ENCODE measurements at regions not wholly inside any gene's neighbourhood (a gene's known extent, or its start where the extent isn't known, plus 50 kb on each side); places are given as distances from the start of the nearest gene placed in this dataset.

DNA sequence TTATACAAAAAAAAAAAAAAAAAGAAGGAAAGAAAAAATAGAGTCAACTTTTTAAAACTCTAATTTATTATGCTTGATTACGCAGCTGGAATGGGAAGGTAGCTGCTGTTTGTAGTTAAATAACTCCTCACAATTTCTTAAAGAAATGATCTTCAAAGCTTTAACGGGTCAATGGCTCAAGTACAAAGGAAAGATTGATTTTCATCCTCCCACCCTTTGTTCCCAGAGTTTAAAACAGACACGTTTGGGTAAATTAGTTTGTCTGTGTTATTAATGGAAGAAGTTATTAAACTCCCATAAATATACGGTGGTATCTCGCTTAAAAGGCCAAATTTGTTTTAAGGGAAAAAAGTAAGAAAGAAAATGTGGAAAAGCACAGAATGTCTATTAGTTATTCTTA is 179.3 kb downstream of the EMX2 start:
- Mint-ChIP-seq H3K27me3 (ENCODE audit: low read depth in 2 of 2) (peaks cover 0 to 4% of the 10 kb centered on the region in 2 donors), H3K27ac (no peak overlapping the region), H3K4me3 (no peak overlapping the region), H3K4me1 (no peaks in the 10 kb centered on the region), H3K9me3 (no peaks in the 10 kb centered on the region), H3K36me3 (no peaks in the 10 kb centered on the region)
- H3K36me3 ChIP-seq (ENCODE audit: control insufficient read depth, insufficient read depth, low read length): no peaks in the 10 kb centered on the region
- ATAC-seq: no peak
- WGBS (ENCODE audit: insufficient coverage): 90% methylated on average over 2 of the region's 5 CpGs
- H3K4me3 ChIP-seq (ENCODE audit: low read length): no peak overlapping the region
- H3K4me1 ChIP-seq (ENCODE audit: control insufficient read depth, insufficient read depth, low read length): no peaks in the 10 kb centered on the region
- H3K9me3 ChIP-seq (ENCODE audit: control insufficient read depth, insufficient read depth, low read length): peaks cover 4% of the 10 kb centered on the region
- no peak overlapping the region for H3K27ac ChIP-seq (ENCODE audit: low read length)
- no peak for DNase-seq
- H3K27me3 ChIP-seq (ENCODE audit: control insufficient read depth, insufficient read depth, low read length): no peaks in the 10 kb centered on the region
- intact Hi-C loops (cut with micrococcal nuclease): no loop called here
- no peak for TF ChIP-seq CTCF (IDR thresholded peaks at IDR 0.05)

DNA sequence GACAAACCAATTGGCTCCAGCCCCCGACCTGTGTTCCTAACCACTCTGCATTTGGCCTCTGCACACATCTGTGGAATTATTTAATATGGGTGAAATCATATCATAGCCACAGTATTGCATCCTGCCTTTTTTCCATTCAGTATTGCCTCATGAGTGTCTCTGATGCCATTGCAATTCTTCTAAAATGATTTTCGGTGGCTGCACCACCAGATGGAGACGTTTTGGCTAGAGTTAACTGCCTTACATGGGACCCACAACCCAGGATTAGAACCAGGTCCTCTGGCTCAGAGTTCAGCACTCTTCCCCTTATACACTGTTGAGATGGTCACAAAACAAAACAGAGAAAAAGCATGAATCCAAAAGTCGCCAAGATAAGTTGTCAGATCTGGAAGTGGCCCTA is 180.8 kb downstream of the EMX2 start:
- Histone ChIP-seq H3K9me3 (ENCODE audit: control insufficient read depth, insufficient read depth, low read length) (no peaks in the 10 kb centered on the region), H3K27ac (ENCODE audit: low read length) (no peak overlapping the region), H3K36me3 (ENCODE audit: control insufficient read depth, insufficient read depth, low read length) (no peaks in the 10 kb centered on the region), H3K4me3 (ENCODE audit: low read length) (no peak overlapping the region), H3K27me3 (ENCODE audit: control insufficient read depth, insufficient read depth, low read length) (no peaks in the 10 kb centered on the region), H3K4me1 (ENCODE audit: control insufficient read depth, insufficient read depth, low read length) (no peaks in the 10 kb centered on the region)
- no peaks in the 10 kb centered on the region for H3K36me3 Mint-ChIP-seq
- peaks cover 0 to 10% of the 10 kb centered on the region in 2 donors for H3K27me3 Mint-ChIP-seq (ENCODE audit: low read depth in 2 of 2)
- 66% methylated on average over 4 of the region's 4 CpGs for WGBS (ENCODE audit: insufficient coverage)
- ATAC-seq (no peak), DNase-seq (no peak)
- H3K27ac Mint-ChIP-seq: no peak overlapping the region
- no peaks in the 10 kb centered on the region for H3K9me3 Mint-ChIP-seq
- no peaks in the 10 kb centered on the region for H3K4me1 Mint-ChIP-seq
- no peak overlapping the region for H3K4me3 Mint-ChIP-seq
- intact Hi-C loops (cut with micrococcal nuclease): no loop called here
- no peak for TF ChIP-seq CTCF (IDR thresholded peaks at IDR 0.05)

GRCh38 chr10:117725993-117726392 is 183.4 kb downstream of the EMX2 start:
- Mint-ChIP-seq H3K36me3 (no peaks in the 10 kb centered on the region), H3K27me3 (ENCODE audit: low read depth in 2 of 2) (peaks cover 5 to 16% of the 10 kb centered on the region in 2 donors), H3K4me1 (no peaks in the 10 kb centered on the region), H3K27ac (no peak overlapping the region), H3K4me3 (no peak overlapping the region), H3K9me3 (no peaks in the 10 kb centered on the region)
- no peaks in the 10 kb centered on the region for H3K9me3 ChIP-seq (ENCODE audit: control insufficient read depth, insufficient read depth, low read length)
- ATAC-seq (no peak), DNase-seq (no peak)
- no peak for TF ChIP-seq CTCF (IDR thresholded peaks at IDR 0.05)
- H3K4me1 ChIP-seq (ENCODE audit: control insufficient read depth, insufficient read depth, low read length): no peaks in the 10 kb centered on the region
- H3K27ac ChIP-seq (ENCODE audit: low read length): no peak overlapping the region
- 75% methylated on average over 3 of the region's 3 CpGs for WGBS (ENCODE audit: insufficient coverage)
- no peak overlapping the region for H3K4me3 ChIP-seq (ENCODE audit: low read length)
- H3K36me3 ChIP-seq (ENCODE audit: control insufficient read depth, insufficient read depth, low read length): no peaks in the 10 kb centered on the region
- intact Hi-C loops (cut with micrococcal nuclease): no loop called here
- no peaks in the 10 kb centered on the region for H3K27me3 ChIP-seq (ENCODE audit: control insufficient read depth, insufficient read depth, low read length)

GRCh38 chr10:117726596-117727295 is 184.2 kb downstream of the EMX2 start:
- no peaks in the 10 kb centered on the region for H3K27me3 ChIP-seq (ENCODE audit: control insufficient read depth, insufficient read depth, low read length)
- Mint-ChIP-seq H3K4me1 (no peaks in the 10 kb centered on the region), H3K36me3 (no peaks in the 10 kb centered on the region), H3K27ac (no peak overlapping the region), H3K27me3 (ENCODE audit: low read depth in 2 of 2) (peaks cover 7 to 22% of the 10 kb centered on the region in 2 donors), H3K9me3 (no peaks in the 10 kb centered on the region), H3K4me3 (no peak overlapping the region)
- H3K27ac ChIP-seq (ENCODE audit: low read length): no peak overlapping the region
- ATAC-seq: no peak
- no peaks in the 10 kb centered on the region for H3K4me1 ChIP-seq (ENCODE audit: control insufficient read depth, insufficient read depth, low read length)
- no peaks in the 10 kb centered on the region for H3K9me3 ChIP-seq (ENCODE audit: control insufficient read depth, insufficient read depth, low read length)
- intact Hi-C loops (cut with micrococcal nuclease): no loop called here
- no peak for DNase-seq
- no peak for TF ChIP-seq CTCF (IDR thresholded peaks at IDR 0.05)
- no peaks in the 10 kb centered on the region for H3K36me3 ChIP-seq (ENCODE audit: control insufficient read depth, insufficient read depth, low read length)
- 78% methylated on average over 2 of the region's 2 CpGs for WGBS (ENCODE audit: insufficient coverage)
- no peak overlapping the region for H3K4me3 ChIP-seq (ENCODE audit: low read length)

Data from natural killer cell (primary cell).